ENCODE measurements at regions not wholly inside any gene's neighbourhood (a gene's known extent, or its start where the extent isn't known, plus 50 kb on each side); places are given as distances from the start of the nearest gene placed in this dataset.

- no peaks in the 10 kb centered on the region for H3K9me3 ChIP-seq (replicated peaks in 1 of 2; ENCODE audit: control insufficient read depth in 1 of 2, insufficient read depth in 1 of 2, low read length in 2 of 2)
- no peak for DNase-seq
- no peak overlapping the region for H3K9ac ChIP-seq (ENCODE audit: insufficient read depth, low read length, poor library complexity, severe bottlenecking)
- H3K4me3 ChIP-seq (replicated peaks in 1 of 3; ENCODE audit: low read depth in 2 of 3, low read length in 3 of 3) = no peak overlapping the region
- H3K27me3 ChIP-seq (ENCODE audit: control insufficient read depth in 2 of 2, insufficient read depth in 2 of 2, low read length in 2 of 2) = no peaks in the 10 kb centered on the region
- no peak overlapping the region for H3K4me2 ChIP-seq (replicated peaks; ENCODE audit: extremely low read depth, low read length, poor library complexity, severe bottlenecking)
- peaks cover 0 to 2% (median 0%) of the 10 kb centered on the region in 7 donors for H3K9me3 Mint-ChIP-seq
- no peak overlapping the region for H3K27ac Mint-ChIP-seq
- no peak overlapping the region for H2AFZ ChIP-seq (ENCODE audit: insufficient read depth, low read depth, low read length, poor library complexity, severe bottlenecking)
- H3K36me3 ChIP-seq (replicated peaks in 1 of 2; ENCODE audit: control insufficient read depth in 1 of 2, insufficient read depth in 2 of 2, low read length in 2 of 2) = no peaks in the 10 kb centered on the region
- no peaks in the 10 kb centered on the region for H3K4me1 ChIP-seq (ENCODE audit: control insufficient read depth in 1 of 2, insufficient read depth in 2 of 2, low read length in 2 of 2)
- no peak overlapping the region for H3K4me3 Mint-ChIP-seq
- no peaks in the 10 kb centered on the region for H3K36me3 Mint-ChIP-seq
- WGBS (ENCODE audit: insufficient coverage) = 93% methylated on average over 2 of the region's 4 CpGs
- TF ChIP-seq CTCF (IDR thresholded peaks at IDR 0.05) = no peak
- H3K79me2 ChIP-seq (ENCODE audit: insufficient read depth, low read length) = no peaks in the 10 kb centered on the region
- H4K20me1 ChIP-seq (ENCODE audit: insufficient read depth, low read length) = no peaks in the 10 kb centered on the region
- intact Hi-C loops (cut with micrococcal nuclease) = no loop called here
- H3K27me3 Mint-ChIP-seq (ENCODE audit: low read depth in 3 of 3) = no peaks in the 10 kb centered on the region
- H3K27ac ChIP-seq (ENCODE audit: low read depth in 1 of 2, low read length in 2 of 2) = no peak overlapping the region
- H3K4me1 Mint-ChIP-seq = no peaks in the 10 kb centered on the region
These were observed 1035.9 kb downstream of the PLOD2 start for GRCh38 chr3:145124900-145125678.

GRCh38 chr3:145133281-145133680, 1027.7 kb downstream of the PLOD2 start:
- no peaks in the 10 kb centered on the region for H3K4me1 Mint-ChIP-seq
- H3K27me3 Mint-ChIP-seq (ENCODE audit: low read depth in 3 of 3) = no peaks in the 10 kb centered on the region
- TF ChIP-seq CTCF (IDR thresholded peaks at IDR 0.05) = no peak

More at GRCh38 chr3:145133281-145133680, 1027.7 kb downstream of the PLOD2 start:
- Mint-ChIP-seq H3K9me3 (peaks cover 0 to 3% (median 2%) of the 10 kb centered on the region in 7 donors), H3K36me3 (no peaks in the 10 kb centered on the region), H3K27ac (no peak overlapping the region), H3K4me3 (no peak overlapping the region)
- Histone ChIP-seq H3K4me3 (replicated peaks in 1 of 3; ENCODE audit: low read depth in 2 of 3, low read length in 3 of 3) (no peak overlapping the region), H3K4me1 (ENCODE audit: control insufficient read depth in 1 of 2, insufficient read depth in 2 of 2, low read length in 2 of 2) (no peaks in the 10 kb centered on the region), H3K27me3 (ENCODE audit: control insufficient read depth in 2 of 2, insufficient read depth in 2 of 2, low read length in 2 of 2) (no peaks in the 10 kb centered on the region), H3K79me2 (ENCODE audit: insufficient read depth, low read length) (no peaks in the 10 kb centered on the region), H4K20me1 (ENCODE audit: insufficient read depth, low read length) (no peaks in the 10 kb centered on the region), H3K9me3 (replicated peaks in 1 of 2; ENCODE audit: control insufficient read depth in 1 of 2, insufficient read depth in 1 of 2, low read length in 2 of 2) (no peaks in the 10 kb centered on the region), H3K4me2 (replicated peaks; ENCODE audit: extremely low read depth, low read length, poor library complexity, severe bottlenecking) (no peak overlapping the region), H3K9ac (ENCODE audit: insufficient read depth, low read length, poor library complexity, severe bottlenecking) (no peak overlapping the region), H2AFZ (ENCODE audit: insufficient read depth, low read depth, low read length, poor library complexity, severe bottlenecking) (no peak overlapping the region), H3K36me3 (replicated peaks in 1 of 2; ENCODE audit: control insufficient read depth in 1 of 2, insufficient read depth in 2 of 2, low read length in 2 of 2) (no peaks in the 10 kb centered on the region), H3K27ac (ENCODE audit: low read depth in 1 of 2, low read length in 2 of 2) (no peak overlapping the region)
- intact Hi-C loops (cut with micrococcal nuclease) = no loop called here
- no CpG with 5 or more reads among the region's 2 CpGs for WGBS (ENCODE audit: insufficient coverage)
- DNase-seq = no peak

All from CD14-positive monocyte (primary cell).